ENCODE measurements at regions not wholly inside any gene's neighbourhood (a gene's known extent, or its start where the extent isn't known, plus 50 kb on each side); places are given as distances from the start of the nearest gene placed in this dataset.

- no peak overlapping the region for H3K27ac ChIP-seq (ENCODE audit: low read depth in 2 of 2, low read length in 1 of 2)
- no peaks in the 10 kb centered on the region for H3K27me3 ChIP-seq (ENCODE audit: control insufficient read depth in 1 of 2, insufficient read depth in 2 of 2, low read length in 2 of 2)
- no peaks in the 10 kb centered on the region for H3K36me3 ChIP-seq (ENCODE audit: control insufficient read depth in 2 of 2, insufficient read depth in 2 of 2, low read length in 1 of 2)
- H3K4me1 ChIP-seq (ENCODE audit: control insufficient read depth in 2 of 2, insufficient read depth in 2 of 2, low read length in 1 of 2), result no peaks in the 10 kb centered on the region
- WGBS, 2 donors, result 86 to 92% methylated on average over 5 of the region's 5 CpGs
- no peak overlapping the region for H3K4me3 ChIP-seq (ENCODE audit: low read depth in 1 of 2, low read length in 2 of 2)
- no peaks in the 10 kb centered on the region for H3K9me3 ChIP-seq (ENCODE audit: control insufficient read depth in 2 of 2, insufficient read depth in 1 of 2, low read depth in 1 of 2, low read length in 1 of 2)
These were observed 224.0 kb upstream of the CDH13 start for GRCh38 chr16:82402665-82403218.

- Histone ChIP-seq H3K4me3 (ENCODE audit: low read depth in 1 of 2, low read length in 2 of 2) (no peak overlapping the region), H3K36me3 (ENCODE audit: control insufficient read depth in 2 of 2, insufficient read depth in 2 of 2, low read length in 1 of 2) (no peaks in the 10 kb centered on the region), H3K27ac (ENCODE audit: low read depth in 2 of 2, low read length in 1 of 2) (no peak overlapping the region), H3K9me3 (ENCODE audit: control insufficient read depth in 2 of 2, insufficient read depth in 1 of 2, low read depth in 1 of 2, low read length in 1 of 2) (no peaks in the 10 kb centered on the region), H3K27me3 (ENCODE audit: control insufficient read depth in 1 of 2, insufficient read depth in 2 of 2, low read length in 2 of 2) (no peaks in the 10 kb centered on the region), H3K4me1 (ENCODE audit: control insufficient read depth in 2 of 2, insufficient read depth in 2 of 2, low read length in 1 of 2) (no peaks in the 10 kb centered on the region)
- 29 to 31% methylated on average over 8 of the region's 8 CpGs for WGBS, 2 donors
These were observed 226.7 kb upstream of the CDH13 start for GRCh38 chr16:82400046-82400445.

GRCh38 chr16:82396509-82396908, 226.5 kb upstream of the MPHOSPH6 start:
- H3K4me3 ChIP-seq (ENCODE audit: low read depth in 1 of 2, low read length in 2 of 2), result no peak overlapping the region
- H3K36me3 ChIP-seq (ENCODE audit: control insufficient read depth in 2 of 2, insufficient read depth in 2 of 2, low read length in 1 of 2), result no peaks in the 10 kb centered on the region
- no peaks in the 10 kb centered on the region for H3K9me3 ChIP-seq (ENCODE audit: control insufficient read depth in 2 of 2, insufficient read depth in 1 of 2, low read depth in 1 of 2, low read length in 1 of 2)
- H3K4me1 ChIP-seq (ENCODE audit: control insufficient read depth in 2 of 2, insufficient read depth in 2 of 2, low read length in 1 of 2), result no peaks in the 10 kb centered on the region
- H3K27me3 ChIP-seq (ENCODE audit: control insufficient read depth in 1 of 2, insufficient read depth in 2 of 2, low read length in 2 of 2), result no peaks in the 10 kb centered on the region
- H3K27ac ChIP-seq (ENCODE audit: low read depth in 2 of 2, low read length in 1 of 2), result no peak overlapping the region
- 83 to 85% methylated on average over 3 of the region's 3 CpGs for WGBS, 2 donors

GRCh38 chr16:82395212-82395611, 225.2 kb upstream of the MPHOSPH6 start:
- no peaks in the 10 kb centered on the region for H3K4me1 ChIP-seq (ENCODE audit: control insufficient read depth in 2 of 2, insufficient read depth in 2 of 2, low read length in 1 of 2)
- H3K27ac ChIP-seq (ENCODE audit: low read depth in 2 of 2, low read length in 1 of 2), result no peak overlapping the region
- no peak overlapping the region for H3K4me3 ChIP-seq (ENCODE audit: low read depth in 1 of 2, low read length in 2 of 2)
- no peaks in the 10 kb centered on the region for H3K36me3 ChIP-seq (ENCODE audit: control insufficient read depth in 2 of 2, insufficient read depth in 2 of 2, low read length in 1 of 2)
- H3K9me3 ChIP-seq (ENCODE audit: control insufficient read depth in 2 of 2, insufficient read depth in 1 of 2, low read depth in 1 of 2, low read length in 1 of 2), result no peaks in the 10 kb centered on the region
- H3K27me3 ChIP-seq (ENCODE audit: control insufficient read depth in 1 of 2, insufficient read depth in 2 of 2, low read length in 2 of 2), result no peaks in the 10 kb centered on the region

- 61 to 70% methylated on average over 3 of the region's 3 CpGs for WGBS, 2 donors
- no peaks in the 10 kb centered on the region for H3K36me3 ChIP-seq (ENCODE audit: control insufficient read depth in 2 of 2, insufficient read depth in 2 of 2, low read length in 1 of 2)
- no peaks in the 10 kb centered on the region for H3K4me1 ChIP-seq (ENCODE audit: control insufficient read depth in 2 of 2, insufficient read depth in 2 of 2, low read length in 1 of 2)
- no peak overlapping the region for H3K27ac ChIP-seq (ENCODE audit: low read depth in 2 of 2, low read length in 1 of 2)
- no peaks in the 10 kb centered on the region for H3K27me3 ChIP-seq (ENCODE audit: control insufficient read depth in 1 of 2, insufficient read depth in 2 of 2, low read length in 2 of 2)
- no peak overlapping the region for H3K4me3 ChIP-seq (ENCODE audit: low read depth in 1 of 2, low read length in 2 of 2)
- H3K9me3 ChIP-seq (ENCODE audit: control insufficient read depth in 2 of 2, insufficient read depth in 1 of 2, low read depth in 1 of 2, low read length in 1 of 2), result no peaks in the 10 kb centered on the region
These were observed 221.7 kb upstream of the MPHOSPH6 start for GRCh38 chr16:82391690-82392089.

- Histone ChIP-seq H3K4me1 (ENCODE audit: control insufficient read depth in 2 of 2, insufficient read depth in 2 of 2, low read length in 1 of 2) (no peaks in the 10 kb centered on the region), H3K27ac (ENCODE audit: low read depth in 2 of 2, low read length in 1 of 2) (no peak overlapping the region), H3K4me3 (ENCODE audit: low read depth in 1 of 2, low read length in 2 of 2) (no peak overlapping the region), H3K9me3 (ENCODE audit: control insufficient read depth in 2 of 2, insufficient read depth in 1 of 2, low read depth in 1 of 2, low read length in 1 of 2) (no peaks in the 10 kb centered on the region), H3K27me3 (ENCODE audit: control insufficient read depth in 1 of 2, insufficient read depth in 2 of 2, low read length in 2 of 2) (no peaks in the 10 kb centered on the region), H3K36me3 (ENCODE audit: control insufficient read depth in 2 of 2, insufficient read depth in 2 of 2, low read length in 1 of 2) (no peaks in the 10 kb centered on the region)
- WGBS, 2 donors, result 65 to 72% methylated on average over 7 of the region's 7 CpGs
These were observed 220.1 kb upstream of the MPHOSPH6 start for GRCh38 chr16:82389956-82390650.

GRCh38 chr16:82386761-82387160, 216.7 kb upstream of the MPHOSPH6 start:
- Histone ChIP-seq H3K27me3 (ENCODE audit: control insufficient read depth in 1 of 2, insufficient read depth in 2 of 2, low read length in 2 of 2) (no peaks in the 10 kb centered on the region), H3K27ac (ENCODE audit: low read depth in 2 of 2, low read length in 1 of 2) (no peak overlapping the region), H3K4me1 (ENCODE audit: control insufficient read depth in 2 of 2, insufficient read depth in 2 of 2, low read length in 1 of 2) (no peaks in the 10 kb centered on the region), H3K36me3 (ENCODE audit: control insufficient read depth in 2 of 2, insufficient read depth in 2 of 2, low read length in 1 of 2) (no peaks in the 10 kb centered on the region), H3K9me3 (ENCODE audit: control insufficient read depth in 2 of 2, insufficient read depth in 1 of 2, low read depth in 1 of 2, low read length in 1 of 2) (no peaks in the 10 kb centered on the region), H3K4me3 (ENCODE audit: low read depth in 1 of 2, low read length in 2 of 2) (no peak overlapping the region)
- 53 to 75% methylated on average over 1 of the region's 1 CpG for WGBS, 2 donors

GRCh38 chr16:82384949-82385348, 214.9 kb upstream of the MPHOSPH6 start:
- H3K9me3 ChIP-seq (ENCODE audit: control insufficient read depth in 2 of 2, insufficient read depth in 1 of 2, low read depth in 1 of 2, low read length in 1 of 2), result no peaks in the 10 kb centered on the region
- H3K4me1 ChIP-seq (ENCODE audit: control insufficient read depth in 2 of 2, insufficient read depth in 2 of 2, low read length in 1 of 2), result no peaks in the 10 kb centered on the region
- H3K4me3 ChIP-seq (ENCODE audit: low read depth in 1 of 2, low read length in 2 of 2), result no peak overlapping the region
- WGBS, 2 donors, result 56 to 58% methylated on average over 4 of the region's 4 CpGs
- no peaks in the 10 kb centered on the region for H3K27me3 ChIP-seq (ENCODE audit: control insufficient read depth in 1 of 2, insufficient read depth in 2 of 2, low read length in 2 of 2)
- H3K27ac ChIP-seq (ENCODE audit: low read depth in 2 of 2, low read length in 1 of 2), result no peak overlapping the region
- H3K36me3 ChIP-seq (ENCODE audit: control insufficient read depth in 2 of 2, insufficient read depth in 2 of 2, low read length in 1 of 2), result no peaks in the 10 kb centered on the region

GRCh38 chr16:82384017-82384416, 214.0 kb upstream of the MPHOSPH6 start:
- Histone ChIP-seq H3K4me3 (ENCODE audit: low read depth in 1 of 2, low read length in 2 of 2) (no peak overlapping the region), H3K9me3 (ENCODE audit: control insufficient read depth in 2 of 2, insufficient read depth in 1 of 2, low read depth in 1 of 2, low read length in 1 of 2) (no peaks in the 10 kb centered on the region), H3K27me3 (ENCODE audit: control insufficient read depth in 1 of 2, insufficient read depth in 2 of 2, low read length in 2 of 2) (no peaks in the 10 kb centered on the region), H3K27ac (ENCODE audit: low read depth in 2 of 2, low read length in 1 of 2) (no peak overlapping the region), H3K36me3 (ENCODE audit: control insufficient read depth in 2 of 2, insufficient read depth in 2 of 2, low read length in 1 of 2) (no peaks in the 10 kb centered on the region), H3K4me1 (ENCODE audit: control insufficient read depth in 2 of 2, insufficient read depth in 2 of 2, low read length in 1 of 2) (no peaks in the 10 kb centered on the region)
- WGBS, 2 donors, result 75% methylated on average over 4 of the region's 4 CpGs

- WGBS, 2 donors, result 46 to 48% methylated on average over 4 of the region's 4 CpGs
These were observed 212.5 kb upstream of the MPHOSPH6 start for GRCh38 chr16:82382521-82382920.

More at GRCh38 chr16:82382521-82382920, 212.5 kb upstream of the MPHOSPH6 start:
- no peaks in the 10 kb centered on the region for H3K36me3 ChIP-seq (ENCODE audit: control insufficient read depth in 2 of 2, insufficient read depth in 2 of 2, low read length in 1 of 2)
- no peaks in the 10 kb centered on the region for H3K27me3 ChIP-seq (ENCODE audit: control insufficient read depth in 1 of 2, insufficient read depth in 2 of 2, low read length in 2 of 2)
- no peaks in the 10 kb centered on the region for H3K9me3 ChIP-seq (ENCODE audit: control insufficient read depth in 2 of 2, insufficient read depth in 1 of 2, low read depth in 1 of 2, low read length in 1 of 2)
- H3K27ac ChIP-seq (ENCODE audit: low read depth in 2 of 2, low read length in 1 of 2), result no peak overlapping the region
- H3K4me3 ChIP-seq (ENCODE audit: low read depth in 1 of 2, low read length in 2 of 2), result no peak overlapping the region
- H3K4me1 ChIP-seq (ENCODE audit: control insufficient read depth in 2 of 2, insufficient read depth in 2 of 2, low read length in 1 of 2), result no peaks in the 10 kb centered on the region
